HG03175 (cell line): ENCODE measurements at regions not wholly inside any gene's neighbourhood (a gene's known extent, or its start where the extent isn't known, plus 50 kb on each side); places are given as distances from the start of the nearest gene placed in this dataset.

Experiments
- ATAC-seq: cut with Tn5 transposase; IDR thresholded peaks from one replicate; pipeline ENCODE4 v1.9.1; 2021; ENCODE audit warnings: mild to moderate bottlenecking, moderate library complexity; ENCODE audit not compliant: unreplicated experiment

- ATAC-seq, result no peak
Observed at GRCh38 chr2:5841126-5841525, 148.9 kb downstream of the SOX11 start.

DNA sequence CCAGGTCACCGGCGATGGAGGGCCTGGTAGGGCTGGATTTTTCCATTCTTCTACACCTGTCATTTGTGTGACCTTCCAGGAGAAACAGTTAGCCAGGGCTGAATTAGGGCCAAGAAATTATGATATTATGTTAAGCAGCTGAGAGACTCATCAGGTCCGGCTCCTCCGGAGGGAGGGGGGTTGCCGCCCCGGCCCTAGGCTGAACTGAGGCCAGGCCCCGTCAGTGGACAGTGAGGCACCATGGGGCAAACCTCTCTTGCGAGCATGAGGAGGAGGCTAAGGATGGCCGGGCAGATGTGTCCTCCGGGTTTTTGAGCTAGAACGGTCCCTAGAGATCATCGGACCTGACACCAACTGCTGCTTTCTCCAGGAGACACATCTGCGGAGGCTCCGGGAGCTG, 150.1 kb downstream of the SOX11 start:
- no peak for ATAC-seq

- ATAC-seq, result no peak
Observed at GRCh38 chr2:5845798-5846330, 153.7 kb downstream of the SOX11 start.

DNA sequence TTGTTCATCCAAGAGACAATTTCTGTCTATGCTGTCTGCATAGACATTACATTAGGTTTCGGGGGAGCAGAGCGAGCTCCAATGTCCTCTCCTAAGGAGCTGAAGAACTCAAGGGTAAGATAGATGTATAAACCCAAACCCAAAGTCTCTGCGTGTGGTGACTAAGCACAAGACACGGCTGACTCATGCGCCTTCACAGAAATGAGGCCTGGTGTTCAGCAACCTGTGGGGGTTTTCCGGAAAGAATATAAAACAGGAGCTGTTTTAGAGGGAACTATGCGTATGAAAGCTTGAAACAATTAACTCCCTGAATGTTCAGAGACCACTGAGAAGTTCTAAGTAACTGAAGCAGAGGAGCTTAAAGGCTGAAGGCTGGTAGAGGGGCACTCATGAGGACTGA, 154.7 kb downstream of the SOX11 start:
- no peak for ATAC-seq

GRCh38 chr2:5849562-5849961, 157.4 kb downstream of the SOX11 start:
- ATAC-seq, result no peak

GRCh38 chr2:5851410-5851809, 159.2 kb downstream of the SOX11 start:
- no peak for ATAC-seq

GRCh38 chr2:5854797-5855196, 162.6 kb downstream of the SOX11 start:
- no peak for ATAC-seq

DNA sequence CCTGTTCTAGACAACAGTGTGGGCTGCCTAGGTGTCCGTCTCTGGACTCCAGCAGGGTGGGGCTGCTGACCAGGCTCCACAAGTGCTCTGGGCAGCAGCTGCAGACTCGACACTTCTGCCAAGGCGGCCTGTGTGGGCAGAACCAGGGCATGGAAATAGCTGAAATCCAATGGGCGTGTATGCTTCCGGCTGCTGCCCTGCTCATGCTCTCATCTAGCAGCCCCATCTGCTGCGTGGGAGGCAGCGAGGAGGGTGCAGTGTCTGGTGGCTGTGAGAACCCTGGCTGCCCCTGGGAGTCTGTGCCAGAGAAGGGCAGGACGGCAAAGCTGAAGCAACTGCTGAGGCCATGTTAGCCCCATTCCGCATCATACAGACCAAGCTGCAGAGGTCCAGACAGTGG, 174.9 kb downstream of the SOX11 start:
- no peak for ATAC-seq

GRCh38 chr2:5868931-5869330, 176.7 kb downstream of the SOX11 start:
- ATAC-seq, result no peak

DNA sequence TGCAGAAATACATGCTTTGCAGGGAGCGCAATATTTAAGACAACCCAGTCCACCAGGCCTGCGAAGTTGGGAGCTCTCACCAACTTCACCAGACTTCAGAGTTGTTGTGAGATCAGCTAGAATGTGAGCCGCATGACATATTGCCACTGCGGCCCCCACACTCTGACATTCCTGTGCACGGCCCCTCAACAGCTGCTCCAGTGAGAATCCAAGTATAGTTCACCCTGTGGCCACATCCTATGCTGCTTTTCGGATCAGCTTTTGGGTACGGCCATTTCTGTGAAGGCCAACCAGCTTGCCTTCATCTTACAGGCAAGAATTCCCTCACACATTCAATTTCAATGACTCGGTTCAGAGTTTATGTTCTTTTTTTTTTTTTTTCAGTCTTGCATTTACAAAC, 177.8 kb downstream of the SOX11 start:
- ATAC-seq, result no peak

- no peak for ATAC-seq
Observed at GRCh38 chr2:5877360-5877759, 185.2 kb downstream of the SOX11 start.

DNA sequence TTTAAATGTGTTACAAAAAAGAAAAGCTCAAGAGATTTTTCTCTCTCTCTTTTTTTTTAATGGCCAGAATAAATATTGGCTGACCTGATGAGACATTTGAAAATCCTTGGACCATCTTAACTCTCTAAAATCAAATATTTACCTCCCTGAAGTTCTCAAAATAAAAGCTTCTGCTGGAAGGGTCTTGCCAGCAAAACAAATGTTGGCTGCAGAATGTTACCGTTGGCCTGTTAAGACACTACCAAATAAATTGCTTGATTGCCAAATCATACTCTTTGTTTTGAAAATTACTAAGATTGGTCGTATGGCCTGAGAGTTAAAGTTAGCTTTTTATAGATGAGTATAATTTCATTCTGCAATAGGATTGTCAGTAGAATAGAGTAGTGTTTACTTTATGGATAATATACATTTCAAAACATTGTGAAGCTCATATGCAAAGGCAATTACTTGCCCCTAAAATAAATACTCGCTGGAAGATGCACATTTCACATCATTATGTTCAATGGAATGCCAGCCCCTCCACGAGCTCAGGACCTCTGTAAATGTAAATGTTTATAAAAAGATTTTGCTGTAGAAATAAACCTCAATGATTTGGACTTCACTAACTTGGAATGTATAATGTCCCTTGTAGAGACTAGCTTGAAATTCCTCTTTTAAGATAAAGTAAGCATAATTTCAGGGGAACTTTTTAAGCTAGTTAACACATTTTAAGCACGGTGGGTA, 193.4 kb downstream of the SOX11 start:
- ATAC-seq, result no peak

- ATAC-seq, result no peak
Observed at GRCh38 chr2:5886462-5886861, 194.3 kb downstream of the SOX11 start.

DNA sequence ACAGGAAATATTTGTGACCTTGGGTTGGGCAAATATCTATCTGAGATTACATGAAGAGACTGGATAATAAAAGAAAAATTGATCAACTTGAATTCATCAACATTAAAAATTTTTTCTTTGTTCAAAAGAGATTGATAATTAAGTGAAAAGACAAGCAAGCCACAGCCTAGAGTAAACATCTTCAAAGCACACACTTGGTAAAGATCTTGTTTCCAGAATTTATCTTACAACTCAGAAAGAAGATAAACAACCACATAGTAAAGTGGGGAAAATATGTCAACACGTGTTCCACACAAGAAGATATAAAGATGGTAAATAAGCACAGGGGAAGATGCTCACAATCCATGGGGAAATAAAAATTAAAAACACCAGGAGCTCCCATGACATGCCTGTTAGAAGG, 195.9 kb downstream of the SOX11 start:
- ATAC-seq, result no peak

DNA sequence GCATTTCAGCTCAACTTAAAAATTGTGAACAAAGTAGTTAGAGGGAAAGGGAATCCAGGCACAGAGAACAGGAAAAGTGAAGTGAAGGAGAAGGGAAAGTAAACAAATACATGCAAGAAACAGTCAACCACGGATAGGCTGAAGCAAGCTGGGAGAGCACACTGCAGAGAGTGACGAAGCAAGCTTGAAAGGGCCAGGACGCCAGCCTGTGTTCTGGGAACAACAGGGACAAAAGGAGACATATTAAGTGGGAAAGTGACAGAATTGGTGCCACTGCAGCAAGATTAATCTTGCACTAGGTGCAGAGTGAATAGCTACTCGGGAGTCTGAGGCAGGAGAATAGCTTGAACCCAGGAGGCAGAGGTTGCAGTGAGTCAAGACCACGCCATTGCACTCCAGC, 197.3 kb downstream of the SOX11 start:
- no peak for ATAC-seq

DNA sequence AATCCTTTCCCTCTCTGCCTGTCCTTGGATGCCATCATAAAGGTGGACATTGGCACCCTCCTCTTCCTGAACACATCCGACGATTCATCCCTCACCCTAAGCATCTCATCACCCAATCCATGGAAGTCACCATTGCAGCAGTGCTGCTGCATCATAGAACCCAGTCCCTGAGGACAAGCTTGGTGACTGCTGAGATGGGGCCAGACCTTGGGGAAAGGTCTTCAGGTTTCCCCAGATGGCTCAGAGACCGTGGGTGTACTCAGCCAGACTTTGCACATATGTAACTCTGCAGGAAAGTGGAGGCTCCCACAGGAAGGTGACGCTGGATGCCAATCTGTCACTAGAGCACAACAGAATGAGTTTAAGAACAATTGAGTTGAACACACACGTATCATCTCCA, 202.2 kb downstream of the SOX11 start:
- ATAC-seq, result no peak

DNA sequence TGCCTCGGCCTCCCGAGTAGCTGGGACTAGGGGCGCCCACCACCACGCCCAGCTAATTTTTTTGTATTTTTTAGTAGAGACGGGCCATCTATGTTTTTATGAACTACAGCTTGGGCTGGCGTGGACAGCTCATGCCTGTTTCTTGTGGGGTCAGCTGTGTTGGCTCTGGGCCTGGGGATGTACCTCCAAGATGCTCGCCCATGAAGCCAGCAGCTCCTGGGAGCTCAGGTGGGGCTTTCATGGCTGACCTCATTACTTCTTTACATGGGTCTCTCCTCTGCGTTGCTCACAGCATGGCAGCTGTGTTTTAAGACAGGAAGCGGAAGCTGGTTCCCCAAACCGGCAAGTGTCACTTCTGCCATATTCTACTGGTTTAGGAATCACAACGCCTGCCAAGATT, 203.1 kb downstream of the SOX11 start:
- no peak for ATAC-seq

DNA sequence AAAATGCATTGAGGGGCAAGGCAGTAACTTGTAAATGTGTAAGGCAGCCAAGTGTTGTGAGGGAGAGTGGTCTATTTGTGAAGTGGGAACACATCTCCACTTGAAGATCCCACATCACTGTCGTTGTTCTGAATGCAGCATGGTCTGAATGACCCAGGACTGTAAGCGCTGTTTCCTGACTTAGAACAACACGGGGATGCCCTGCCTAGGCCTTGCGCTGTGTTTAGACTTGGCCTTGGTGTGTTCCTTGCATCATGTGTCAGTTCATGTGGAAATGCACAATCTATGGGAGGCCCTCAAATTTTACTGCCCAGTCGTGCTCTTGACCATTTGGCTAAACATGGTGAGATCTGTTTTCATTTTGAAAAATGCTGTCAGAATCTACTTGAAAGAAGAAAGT, 205.1 kb downstream of the SOX11 start:
- no peak for ATAC-seq

- no peak for ATAC-seq
Observed at GRCh38 chr2:5898667-5899066, 206.5 kb downstream of the SOX11 start.

DNA sequence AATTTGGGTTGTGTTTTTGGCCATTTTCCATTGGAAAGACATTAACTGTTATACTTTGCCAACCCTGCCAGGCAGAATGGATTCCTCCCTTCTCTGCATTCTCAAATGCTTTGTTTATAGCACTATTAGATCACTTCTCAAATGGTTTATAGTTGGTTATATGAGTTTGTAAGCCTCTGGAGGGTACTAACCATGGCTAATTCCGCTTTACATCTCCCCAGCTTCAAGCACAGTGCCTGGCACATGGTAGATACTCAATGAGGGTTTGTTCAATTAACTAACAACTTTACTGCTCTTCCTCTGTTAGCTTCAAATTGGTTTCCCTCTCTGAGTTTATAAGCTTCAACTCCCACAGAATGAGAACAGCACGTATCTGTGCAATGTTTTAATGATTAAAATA, 213.5 kb downstream of the SOX11 start:
- ATAC-seq, result no peak

DNA sequence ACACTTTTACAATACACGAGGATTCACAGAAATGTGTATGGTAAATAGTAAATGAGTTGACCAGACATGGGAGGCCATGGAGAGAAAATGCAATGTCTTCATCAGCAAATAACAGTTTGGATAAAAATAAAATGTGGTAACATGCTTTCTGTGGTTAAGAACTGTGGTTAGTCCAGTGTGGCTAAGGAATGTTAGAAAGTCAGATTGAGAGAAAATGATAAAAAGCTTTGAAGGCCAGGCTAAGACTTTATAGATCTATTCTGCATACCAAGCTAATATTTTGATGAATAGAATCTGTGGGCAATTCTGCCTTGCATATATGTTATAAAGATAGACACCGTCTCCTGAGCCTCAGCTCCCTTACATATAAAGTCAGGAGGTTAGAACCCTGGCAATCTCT, 215.9 kb downstream of the SOX11 start:
- no peak for ATAC-seq

DNA sequence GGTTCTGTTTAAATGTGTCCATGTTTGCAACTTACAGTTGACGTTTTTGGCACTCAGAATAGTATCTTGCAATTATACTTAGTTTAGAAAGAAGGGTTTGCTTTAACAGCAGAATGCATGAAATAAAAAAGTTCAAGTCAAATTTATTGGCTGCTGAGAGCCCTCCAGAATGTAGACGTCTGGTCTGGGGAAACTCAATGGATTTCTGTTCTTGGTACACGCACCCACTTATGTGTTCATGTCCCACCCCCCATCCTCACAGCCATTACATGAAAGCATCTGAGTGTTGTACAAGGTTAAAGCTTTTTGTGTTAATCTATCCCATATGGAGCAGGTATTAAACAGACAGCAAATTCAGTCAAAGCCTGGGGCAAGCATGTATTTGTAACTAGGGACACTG, 219.5 kb downstream of the SOX11 start:
- ATAC-seq, result no peak
